ENCODE measurements at regions not wholly inside any gene's neighbourhood (a gene's known extent, or its start where the extent isn't known, plus 50 kb on each side); places are given as distances from the start of the nearest gene placed in this dataset.

GRCh38 chr15:81966631-81967030 lies 79.2 kb downstream of the MEX3B start:
- TF ChIP-seq, protein P1, sequence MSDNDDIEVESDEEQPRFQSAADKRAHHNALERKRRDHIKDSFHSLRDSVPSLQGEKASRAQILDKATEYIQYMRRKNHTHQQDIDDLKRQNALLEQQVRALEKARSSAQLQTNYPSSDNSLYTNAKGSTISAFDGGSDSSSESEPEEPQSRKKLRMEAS (IDR thresholded peaks at IDR 0.05), result no peak
- TF ChIP-seq, protein P2, sequence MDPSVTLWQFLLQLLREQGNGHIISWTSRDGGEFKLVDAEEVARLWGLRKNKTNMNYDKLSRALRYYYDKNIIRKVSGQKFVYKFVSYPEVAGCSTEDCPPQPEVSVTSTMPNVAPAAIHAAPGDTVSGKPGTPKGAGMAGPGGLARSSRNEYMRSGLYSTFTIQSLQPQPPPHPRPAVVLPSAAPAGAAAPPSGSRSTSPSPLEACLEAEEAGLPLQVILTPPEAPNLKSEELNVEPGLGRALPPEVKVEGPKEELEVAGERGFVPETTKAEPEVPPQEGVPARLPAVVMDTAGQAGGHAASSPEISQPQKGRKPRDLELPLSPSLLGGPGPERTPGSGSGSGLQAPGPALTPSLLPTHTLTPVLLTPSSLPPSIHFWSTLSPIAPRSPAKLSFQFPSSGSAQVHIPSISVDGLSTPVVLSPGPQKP (IDR thresholded peaks at IDR 0.05; ENCODE audit: low read depth, low read length), result no peak
- no peak for TF ChIP-seq POLR2A (IDR thresholded peaks at IDR 0.05; ENCODE audit: low read length)
- no peak for TF ChIP-seq CTCF (IDR thresholded peaks at IDR 0.05)
- no peak for TF ChIP-seq JUN (IDR thresholded peaks at IDR 0.05)
- no peak for TF ChIP-seq ZNF302 (CRISPR knock-in tag; IDR thresholded peaks at IDR 0.05)
- TF ChIP-seq RAD21 (conservative IDR thresholded peaks at IDR 0.05 in 1 of 2, IDR thresholded peaks at IDR 0.05 in 1 of 2), result no peak
- no peak for TF ChIP-seq MAFK (IDR thresholded peaks at IDR 0.05; ENCODE audit: partially characterized antibody)
- no peak for TF ChIP-seq ESRRA (IDR thresholded peaks at IDR 0.05; ENCODE audit: borderline replicate concordance, low read length)
- TF ChIP-seq ZC3H11A (IDR thresholded peaks at IDR 0.05), result no peak
- TF ChIP-seq KDM5A (IDR thresholded peaks at IDR 0.05), result no peak
- TF ChIP-seq MYC (IDR thresholded peaks at IDR 0.05; ENCODE audit: borderline replicate concordance, low read length), result no peak
- no peak for TF ChIP-seq BCL3 (IDR thresholded peaks at IDR 0.05)

Measured in A549 (cell line).